ENCODE measurements at regions not wholly inside any gene's neighbourhood (a gene's known extent, or its start where the extent isn't known, plus 50 kb on each side); places are given as distances from the start of the nearest gene placed in this dataset.

DNA sequence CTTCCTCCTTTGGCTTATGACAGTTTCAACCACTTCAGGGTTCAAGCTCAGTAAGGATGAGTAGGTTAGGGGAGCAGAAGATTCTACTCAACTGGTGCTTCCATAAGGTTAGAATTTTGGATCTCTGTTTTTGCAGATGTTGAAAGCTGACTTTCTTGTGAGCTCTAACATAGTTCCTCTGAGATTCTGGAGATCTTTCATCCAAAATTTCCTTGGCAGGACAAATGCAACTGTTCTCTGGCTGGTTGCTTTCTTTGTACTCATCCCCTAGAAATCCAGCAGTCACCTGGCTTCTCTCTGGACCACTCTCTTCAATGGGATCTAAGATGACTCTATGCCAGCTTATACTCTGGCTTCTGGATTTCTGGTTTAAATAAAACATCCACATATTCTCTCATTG, 189.6 kb downstream of the ESM1 start:
- TF ChIP-seq, protein P1, sequence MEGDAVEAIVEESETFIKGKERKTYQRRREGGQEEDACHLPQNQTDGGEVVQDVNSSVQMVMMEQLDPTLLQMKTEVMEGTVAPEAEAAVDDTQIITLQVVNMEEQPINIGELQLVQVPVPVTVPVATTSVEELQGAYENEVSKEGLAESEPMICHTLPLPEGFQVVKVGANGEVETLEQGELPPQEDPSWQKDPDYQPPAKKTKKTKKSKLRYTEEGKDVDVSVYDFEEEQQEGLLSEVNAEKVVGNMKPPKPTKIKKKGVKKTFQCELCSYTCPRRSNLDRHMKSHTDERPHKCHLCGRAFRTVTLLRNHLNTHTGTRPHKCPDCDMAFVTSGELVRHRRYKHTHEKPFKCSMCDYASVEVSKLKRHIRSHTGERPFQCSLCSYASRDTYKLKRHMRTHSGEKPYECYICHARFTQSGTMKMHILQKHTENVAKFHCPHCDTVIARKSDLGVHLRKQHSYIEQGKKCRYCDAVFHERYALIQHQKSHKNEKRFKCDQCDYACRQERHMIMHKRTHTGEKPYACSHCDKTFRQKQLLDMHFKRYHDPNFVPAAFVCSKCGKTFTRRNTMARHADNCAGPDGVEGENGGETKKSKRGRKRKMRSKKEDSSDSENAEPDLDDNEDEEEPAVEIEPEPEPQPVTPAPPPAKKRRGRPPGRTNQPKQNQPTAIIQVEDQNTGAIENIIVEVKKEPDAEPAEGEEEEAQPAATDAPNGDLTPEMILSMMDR (IDR thresholded peaks at IDR 0.05): no peak
- TF ChIP-seq POLR2A (IDR thresholded peaks at IDR 0.05; ENCODE audit: low read depth) (no peak), EP300 (IDR thresholded peaks at IDR 0.05) (no peak), POLR2AphosphoS5 (IDR thresholded peaks at IDR 0.05) (no peak)

All from esophagus muscularis mucosa (tissue), 4 donors.